Caki2 (cell line): ENCODE measurements at regions not wholly inside any gene's neighbourhood (a gene's known extent, or its start where the extent isn't known, plus 50 kb on each side); places are given as distances from the start of the nearest gene placed in this dataset.

ENCODE experiments used
- DNase-seq: peaks from one replicate; pipeline ENCODE4 v3.0.0-alpha.2; 2015; ENCODE audit warnings: low read depth
- in situ Hi-C: cut with HindIII; loops from 2 replicates; pipeline ENCODE4 v1.10.0; 2016; ENCODE audit warnings: low sequenced_read_pairs, low pct_unique_long_range_greater_than_20kb, mixed read lengths

DNA sequence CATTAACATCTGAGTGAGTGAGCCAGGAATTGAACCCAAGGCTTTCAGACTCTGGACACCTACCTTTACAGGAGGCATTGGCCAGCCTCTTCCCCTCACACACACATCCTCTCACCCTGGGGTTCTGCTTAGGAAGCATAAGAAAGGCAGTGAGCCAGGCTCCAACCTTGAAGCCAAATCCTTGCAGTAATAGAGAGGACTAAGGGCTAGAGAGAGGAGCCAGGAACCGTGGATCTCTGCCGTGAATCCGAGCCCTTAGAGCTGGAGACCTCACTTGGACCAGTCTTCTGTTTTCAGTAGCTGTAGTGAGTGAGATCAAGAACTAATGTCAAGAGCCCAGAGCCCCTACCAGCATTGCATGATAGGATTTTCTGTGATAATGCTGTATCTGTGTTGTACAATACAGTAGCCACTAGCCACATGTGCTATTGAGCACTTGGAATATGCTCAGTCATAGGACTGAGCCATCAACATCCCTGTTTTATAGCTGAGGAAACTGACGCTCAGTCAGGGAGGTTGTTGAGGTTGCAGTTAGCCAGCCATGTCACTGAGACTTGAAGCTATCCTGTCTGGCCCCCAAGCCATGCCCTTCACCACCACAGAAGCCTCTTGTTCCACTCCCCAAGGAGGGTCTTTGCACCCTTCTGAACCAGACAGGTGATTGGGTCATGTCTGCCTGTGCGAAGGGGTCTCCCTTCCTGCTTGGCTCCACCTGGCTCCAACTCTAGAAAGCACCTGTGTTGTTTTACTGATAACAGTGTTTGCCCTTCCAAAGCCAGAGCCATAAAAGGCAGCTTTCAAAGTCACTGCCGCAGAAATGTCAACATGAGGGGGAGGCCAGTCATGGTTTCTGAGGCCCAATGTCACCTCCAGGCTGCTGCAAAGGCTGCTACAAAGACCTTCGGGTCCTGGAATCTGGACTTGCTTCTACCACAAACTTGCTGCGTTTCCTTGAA lies 101.1 kb upstream of the JUN start:
- no peak for DNase-seq
- in situ Hi-C loops, result no loop called here

GRCh38 chr1:58885998-58886397 lies 102.2 kb upstream of the JUN start:
- no peak for DNase-seq
- in situ Hi-C loops, result no loop called here

- in situ Hi-C loops, result no loop called here
These were observed 102.8 kb upstream of the JUN start for GRCh38 chr1:58886611-58887010.

DNA sequence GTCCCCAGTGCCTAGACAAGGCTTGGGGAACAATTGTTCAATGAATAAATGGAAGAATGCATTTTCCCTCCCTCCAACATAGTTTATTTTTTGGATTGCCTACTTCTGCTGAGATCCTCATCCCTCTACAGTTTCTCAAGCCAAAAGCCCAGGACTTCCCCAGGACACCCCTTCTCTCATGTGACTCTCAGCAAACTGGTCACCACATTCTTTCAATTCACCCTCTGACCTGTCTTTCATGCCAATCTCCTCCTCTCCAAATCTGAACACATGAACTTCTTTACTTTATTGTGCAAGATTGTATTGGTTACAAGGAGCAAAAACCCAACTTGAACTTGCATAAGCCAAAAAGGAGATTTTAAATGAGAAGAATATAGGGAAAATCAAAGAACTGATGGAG lies 103.2 kb upstream of the JUN start:
- DNase-seq, result no peak
- in situ Hi-C loops, result no loop called here

More at GRCh38 chr1:58886611-58887010, 102.8 kb upstream of the JUN start:
- no peak for DNase-seq

DNA sequence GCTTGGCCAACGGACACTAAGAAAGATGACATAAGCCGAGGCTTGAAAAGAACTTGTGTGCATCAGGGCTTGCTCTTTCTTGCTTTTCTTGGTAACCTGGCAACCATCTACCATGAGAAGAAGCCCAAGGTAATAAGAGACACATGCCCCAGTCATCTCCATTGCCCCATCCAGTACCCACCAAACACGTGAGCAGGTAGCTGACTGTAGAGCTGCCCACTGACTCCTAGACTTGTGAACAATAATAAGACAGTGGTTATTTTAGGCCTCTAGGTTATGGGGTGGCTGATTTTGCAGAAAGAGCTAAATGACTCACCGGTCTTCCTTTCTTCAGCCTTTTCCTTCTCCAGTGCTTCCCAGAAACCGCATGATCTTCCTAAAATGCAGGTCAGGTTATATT lies 105.0 kb upstream of the JUN start:
- in situ Hi-C loops, result no loop called here
- no peak for DNase-seq

DNA sequence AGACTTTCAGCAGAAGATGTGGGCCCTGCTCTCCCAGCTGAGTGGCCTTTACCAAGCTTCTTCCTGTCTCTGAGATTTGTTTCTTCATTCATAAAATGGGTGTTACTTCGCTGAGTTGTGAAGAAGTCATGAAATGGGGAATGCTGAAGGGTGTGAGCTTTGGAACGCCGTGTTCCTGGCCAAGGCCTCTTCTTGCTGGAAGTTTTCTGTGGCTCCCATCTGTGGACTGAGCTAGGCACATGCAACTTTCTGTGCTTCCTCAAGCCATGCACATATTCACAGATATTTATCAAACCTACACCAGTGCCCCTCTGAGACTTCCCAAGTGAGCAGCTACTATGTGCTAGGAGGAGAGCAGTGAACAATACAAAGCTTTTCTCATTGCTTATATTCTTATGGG lies 106.3 kb upstream of the JUN start:
- in situ Hi-C loops, result no loop called here

DNA sequence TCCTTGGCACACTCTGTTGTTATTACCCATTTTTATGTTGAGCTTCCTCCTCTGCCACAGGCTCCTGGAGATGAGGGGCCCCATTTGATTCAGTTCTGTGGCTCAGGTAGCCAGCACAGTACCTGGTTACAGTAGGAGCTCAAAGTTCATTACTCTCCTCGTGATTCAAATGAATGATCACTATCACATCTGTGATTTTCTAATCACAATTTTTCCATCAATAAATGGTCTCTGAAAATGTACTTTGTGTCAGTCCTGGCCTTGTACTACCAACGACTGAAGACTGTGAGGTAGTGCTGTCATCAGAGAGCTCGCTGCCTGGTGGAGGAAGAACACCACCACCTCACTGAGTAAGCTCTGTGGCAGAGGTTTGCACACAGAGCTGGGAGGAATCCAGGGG lies 106.8 kb upstream of the JUN start:
- DNase-seq, result no peak
- in situ Hi-C loops, result no loop called here

More for the DNA sequence above, 106.3 kb upstream of the JUN start:
- no peak for DNase-seq

DNA sequence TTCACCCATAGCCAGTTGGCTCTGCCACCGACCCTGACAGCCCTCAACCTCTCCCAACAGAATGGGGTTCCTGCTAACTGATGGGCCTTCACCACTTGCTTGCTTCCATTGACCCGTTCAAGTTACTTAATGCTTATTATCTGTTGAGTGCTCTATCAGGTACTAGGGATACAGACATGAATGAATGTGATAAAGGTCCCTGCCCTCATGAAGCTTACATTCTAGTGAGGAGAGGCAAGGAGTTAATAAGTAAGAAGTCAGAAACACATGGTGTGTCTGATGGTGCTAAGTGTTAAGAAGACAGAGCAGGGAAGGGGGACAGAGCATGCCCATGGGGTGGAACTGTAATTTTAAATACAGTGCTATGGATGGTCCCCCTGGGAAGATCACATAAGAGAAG lies 107.5 kb upstream of the JUN start:
- in situ Hi-C loops, result no loop called here
- DNase-seq, result no peak

- no peak for DNase-seq
- in situ Hi-C loops, result no loop called here
These were observed 109.5 kb upstream of the JUN start for GRCh38 chr1:58893257-58893869.

DNA sequence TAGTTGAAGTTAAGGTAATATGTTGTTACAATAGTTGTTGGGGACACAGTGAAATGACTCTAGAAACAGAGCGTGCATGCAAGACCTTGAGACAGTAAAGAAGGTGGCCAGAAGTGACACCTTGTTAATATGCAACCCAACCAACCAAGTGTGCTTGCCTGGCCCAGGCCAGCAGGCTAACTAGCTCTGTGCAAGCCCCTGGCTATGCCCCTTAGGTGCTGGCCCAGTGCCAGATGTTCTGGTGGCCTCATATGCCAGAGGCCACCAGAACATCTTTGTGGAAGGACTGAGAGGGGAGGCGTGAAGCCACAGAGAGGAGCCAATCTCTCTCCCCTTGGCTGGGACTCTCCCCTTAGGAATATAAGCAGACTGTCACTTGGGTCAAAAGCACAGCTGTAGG lies 111.2 kb upstream of the JUN start:
- in situ Hi-C loops, result no loop called here
- no peak for DNase-seq

GRCh38 chr1:58895559-58896145 lies 111.8 kb upstream of the JUN start:
- no peak for DNase-seq
- in situ Hi-C loops, result no loop called here

DNA sequence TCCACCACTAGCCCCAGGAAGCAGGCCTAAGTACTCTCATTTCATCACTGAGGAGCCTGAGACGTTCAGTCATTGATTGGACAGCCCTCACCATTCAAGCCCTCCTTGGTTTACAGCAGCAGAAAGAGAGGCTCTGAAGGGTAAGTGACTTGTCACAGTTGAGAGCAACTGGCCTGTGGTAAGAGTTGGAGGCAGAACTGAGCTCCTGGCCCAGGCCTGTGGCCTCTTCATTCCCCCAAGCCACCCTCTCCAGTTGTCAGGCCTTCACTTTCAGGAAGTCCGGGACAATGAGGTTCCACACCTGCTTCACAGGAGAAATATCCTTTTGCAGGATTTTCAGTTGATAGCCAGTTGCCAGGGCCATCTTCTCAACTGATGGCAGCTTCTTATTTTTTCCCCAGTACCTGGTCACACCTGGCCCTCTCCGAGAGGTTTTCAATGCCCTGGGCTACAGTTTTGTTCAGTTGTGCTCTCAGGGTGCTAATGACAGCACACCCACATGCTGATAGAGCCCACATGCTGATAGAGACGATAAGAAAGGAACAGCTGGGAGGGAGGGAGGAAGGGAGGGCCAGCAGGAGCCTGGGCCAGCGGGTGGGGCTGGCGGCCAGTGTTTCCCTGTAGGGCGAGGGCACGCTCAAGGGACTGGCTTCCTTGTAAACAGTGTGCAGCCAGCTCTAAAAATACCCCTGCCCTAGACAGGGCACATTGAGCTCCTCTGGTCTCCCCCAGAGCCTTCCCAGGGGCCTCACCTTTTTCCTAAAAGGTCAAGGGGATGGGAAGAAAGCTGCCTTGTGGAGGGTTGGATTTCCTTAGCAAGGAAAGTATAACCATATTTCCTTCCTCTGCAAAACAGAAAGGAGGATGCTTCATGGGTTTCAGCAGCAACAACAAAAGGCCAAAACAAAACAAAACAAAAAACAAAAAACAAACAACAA lies 112.7 kb upstream of the JUN start:
- in situ Hi-C loops, result no loop called here
- no peak for DNase-seq

DNA sequence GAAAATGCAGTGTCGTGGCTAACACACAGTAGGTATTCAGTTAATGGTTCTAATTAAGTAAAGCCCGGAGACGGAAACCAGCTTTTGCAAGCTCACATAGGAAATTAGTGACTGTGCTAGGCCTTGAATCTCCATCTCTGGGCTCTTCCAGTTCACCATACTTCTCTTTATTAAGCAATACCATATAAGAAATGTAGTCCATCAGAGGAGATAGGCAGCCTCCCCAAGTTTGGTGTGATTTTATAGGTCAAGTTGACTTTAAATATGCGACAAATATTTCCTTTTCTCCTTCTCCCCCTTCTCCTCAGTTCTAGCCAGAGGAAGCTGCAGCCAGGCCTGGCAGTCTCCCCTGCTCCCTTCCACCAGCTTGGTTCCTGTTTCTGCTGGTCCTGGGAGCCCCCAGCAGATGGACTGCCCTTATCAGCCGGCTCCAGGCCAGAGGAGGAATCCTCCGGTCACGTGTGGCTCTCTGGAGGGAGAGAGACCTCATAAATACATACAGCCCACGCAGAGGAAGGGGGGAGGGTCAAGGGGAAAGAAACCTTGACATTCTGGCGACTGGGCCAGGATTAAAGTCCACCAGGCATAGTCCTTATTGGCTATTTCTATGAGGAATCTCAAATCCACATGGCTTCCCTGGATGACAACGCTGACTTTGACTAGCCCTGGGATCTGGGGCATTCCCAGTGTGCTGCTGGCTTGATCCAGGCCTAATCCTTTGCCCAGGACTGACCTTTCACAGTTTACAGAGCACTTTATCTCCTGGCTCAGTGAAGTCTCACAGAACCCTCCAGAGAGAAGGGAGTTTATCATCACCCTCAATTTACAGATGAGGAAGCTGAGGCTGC lies 115.1 kb upstream of the JUN start:
- in situ Hi-C loops, result no loop called here
- no peak for DNase-seq

GRCh38 chr1:58899587-58900271 lies 115.9 kb upstream of the JUN start:
- in situ Hi-C loops, result no loop called here
- no peak for DNase-seq

DNA sequence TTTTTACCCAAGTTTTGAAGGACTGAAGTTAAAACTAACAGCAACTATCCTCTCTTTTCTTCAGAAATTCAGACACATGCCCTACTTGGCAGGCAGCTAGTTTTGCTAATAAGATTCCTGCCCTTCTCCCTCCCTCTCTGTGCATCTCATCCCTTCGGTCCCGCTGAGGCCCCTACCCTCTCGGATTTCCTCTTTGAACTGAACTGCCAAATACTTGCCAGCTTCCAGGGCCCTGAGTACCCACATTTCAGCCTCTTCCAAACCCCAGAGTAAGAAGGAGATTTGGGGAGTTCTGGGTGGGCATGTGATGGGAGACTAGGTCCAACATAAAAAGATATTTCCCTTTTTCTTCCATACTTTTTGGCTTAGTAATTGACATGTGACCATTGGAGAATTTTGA lies 116.5 kb upstream of the JUN start:
- no peak for DNase-seq
- in situ Hi-C loops, result no loop called here

GRCh38 chr1:58901008-58901407 lies 117.2 kb upstream of the JUN start:
- DNase-seq, result no peak
- in situ Hi-C loops, result no loop called here

GRCh38 chr1:58902830-58903513 lies 119.1 kb upstream of the JUN start:
- DNase-seq, result no peak
- in situ Hi-C loops, result no loop called here
